Bronchial epithelial cell (primary cell): ENCODE measurements at regions not wholly inside any gene's neighbourhood (a gene's known extent, or its start where the extent isn't known, plus 50 kb on each side); places are given as distances from the start of the nearest gene placed in this dataset.

Experiments
- DNase-seq: peaks from one replicate; pipeline ENCODE4 v3.0.0-alpha.2; 2010; ENCODE audit warnings: low read depth
- FAIRE-seq: peaks from 2 replicates; lab custom pipeline; 2011; peaks lifted over from hg19 to GRCh38; lab: Jason Lieb, UNC
- H3K27me3 ChIP-seq: 2 replicates; pipeline ENCODE4 v1.5.1; 2011; ENCODE audit warnings: low read length; ENCODE audit not compliant: control insufficient read depth, insufficient read depth
- H3K36me3 ChIP-seq: 2 replicates; pipeline ENCODE4 v1.5.1; 2011; ENCODE audit warnings: low read length; ENCODE audit not compliant: control insufficient read depth, insufficient read depth
- H3K4me3 ChIP-seq: 2 replicates; pipeline ENCODE4 v1.5.1; 2011; ENCODE audit warnings: mild to moderate bottlenecking, low read depth, low read length, control low read depth
- CTCF ChIP-seq: IDR thresholded peaks from 2 replicates; pipeline ENCODE4 v1.5.1; 2011; ENCODE audit warnings: mild to moderate bottlenecking, moderate library complexity, low read length, control low read depth, inconsistent platforms; ENCODE audit not compliant: insufficient read depth, severe bottlenecking

GRCh38 chr3:86481636-86482035 is 509.3 kb downstream of the VGLL3 start:
- DNase-seq: no peak
- Histone ChIP-seq H3K27me3 (no peaks in the 10 kb centered on the region), H3K4me3 (no peak overlapping the region), H3K36me3 (no peaks in the 10 kb centered on the region)
- FAIRE-seq: no peak
- TF ChIP-seq CTCF: no peak

- no peaks in the 10 kb centered on the region for H3K36me3 ChIP-seq
- H3K4me3 ChIP-seq: no peak overlapping the region
- DNase-seq: peak; percentile 20
- H3K27me3 ChIP-seq: no peaks in the 10 kb centered on the region
- no peak for TF ChIP-seq CTCF
- no peak for FAIRE-seq
Measured at GRCh38 chr3:86481031-86481430, 509.9 kb downstream of the VGLL3 start.

- Histone ChIP-seq H3K36me3 (no peaks in the 10 kb centered on the region), H3K4me3 (no peak overlapping the region), H3K27me3 (no peaks in the 10 kb centered on the region)
- no peak for TF ChIP-seq CTCF
- FAIRE-seq: no peak
- no peak for DNase-seq
Measured at GRCh38 chr3:86464180-86464579, 526.8 kb downstream of the VGLL3 start.

GRCh38 chr3:86451749-86452148 is 539.2 kb downstream of the VGLL3 start:
- Histone ChIP-seq H3K36me3 (no peaks in the 10 kb centered on the region), H3K27me3 (no peaks in the 10 kb centered on the region), H3K4me3 (no peak overlapping the region)
- FAIRE-seq: no peak
- DNase-seq: no peak
- no peak for TF ChIP-seq CTCF

- H3K4me3 ChIP-seq: no peak overlapping the region
- no peak for TF ChIP-seq CTCF
- DNase-seq: no peak
- H3K36me3 ChIP-seq: no peaks in the 10 kb centered on the region
- no peaks in the 10 kb centered on the region for H3K27me3 ChIP-seq
- no peak for FAIRE-seq
Measured at GRCh38 chr3:86438544-86438943, 552.4 kb downstream of the VGLL3 start.

- FAIRE-seq (no peak), DNase-seq (no peak)
Measured at GRCh38 chr3:86427343-86427742, 563.6 kb downstream of the VGLL3 start.

More at GRCh38 chr3:86427343-86427742, 563.6 kb downstream of the VGLL3 start:
- no peaks in the 10 kb centered on the region for H3K36me3 ChIP-seq
- no peaks in the 10 kb centered on the region for H3K27me3 ChIP-seq
- H3K4me3 ChIP-seq: no peak overlapping the region
- TF ChIP-seq CTCF: no peak
